Endothelial cell (in vitro differentiated cells): ENCODE measurements at regions not wholly inside any gene's neighbourhood (a gene's known extent, or its start where the extent isn't known, plus 50 kb on each side); places are given as distances from the start of the nearest gene placed in this dataset.

Experiments
- DNase-seq: peaks from one replicate; pipeline ENCODE4 v3.0.0; 2021; ENCODE audit warnings: low spot score
- H3K27ac Mint-ChIP-seq: one replicate; pipeline ENCODE4 v1.8.0; 2021; ENCODE audit warnings: mixed read lengths, inconsistent platforms; ENCODE audit not compliant: unreplicated experiment
- H3K27me3 Mint-ChIP-seq: one replicate; pipeline ENCODE4 v1.8.0; 2021; ENCODE audit warnings: mild to moderate bottlenecking, moderate library complexity, mixed read lengths, inconsistent platforms; ENCODE audit not compliant: unreplicated experiment
- H3K36me3 Mint-ChIP-seq: one replicate; pipeline ENCODE4 v1.8.0; 2021; ENCODE audit warnings: mild to moderate bottlenecking, low read depth, mixed read lengths, inconsistent platforms; ENCODE audit not compliant: unreplicated experiment
- H3K4me1 Mint-ChIP-seq: one replicate; pipeline ENCODE4 v1.8.0; 2021; ENCODE audit warnings: mild to moderate bottlenecking, mixed read lengths, inconsistent platforms; ENCODE audit not compliant: unreplicated experiment
- H3K4me3 Mint-ChIP-seq: one replicate; pipeline ENCODE4 v1.8.0; 2021; ENCODE audit warnings: mild to moderate bottlenecking, mixed read lengths, inconsistent platforms; ENCODE audit not compliant: unreplicated experiment
- H3K9me3 Mint-ChIP-seq: one replicate; pipeline ENCODE4 v1.8.0; 2021; ENCODE audit warnings: mixed read lengths, inconsistent platforms; ENCODE audit not compliant: unreplicated experiment
- TF ChIP-seq, protein P1 (sequence below): fragments of 200-600 bp; sonication (generic); IDR thresholded peaks from one replicate; pipeline ENCODE4 v1.5.0; 2021; ENCODE audit warnings: antibody characterized with exemption; ENCODE audit not compliant: unreplicated experiment

DNA sequence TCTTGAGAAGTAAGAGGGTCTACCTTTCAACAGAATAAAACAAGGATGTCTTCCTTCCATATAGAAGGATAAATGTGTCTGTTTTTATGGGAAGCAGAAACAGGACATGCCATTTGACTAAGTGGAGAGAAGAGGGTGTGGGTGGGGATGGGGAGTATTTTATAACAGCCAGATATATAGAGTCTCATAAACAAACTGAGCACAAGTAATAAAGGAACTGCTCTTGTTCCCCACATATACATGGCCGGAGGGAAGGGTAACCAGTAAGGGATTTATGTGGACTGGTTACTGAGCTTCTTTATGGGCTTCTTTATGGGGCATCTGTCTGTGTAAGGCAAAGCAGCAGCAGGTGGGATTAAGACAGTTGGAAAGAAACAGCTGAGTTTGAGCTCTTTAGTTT lies 558.1 kb downstream of the REEP3 start:
- Mint-ChIP-seq H3K4me3 (no peak overlapping the region), H3K27me3 (no peaks in the 10 kb centered on the region), H3K27ac (no peak overlapping the region), H3K4me1 (peaks cover 12% of the 10 kb centered on the region), H3K36me3 (no peaks in the 10 kb centered on the region), H3K9me3 (no peaks in the 10 kb centered on the region)
- DNase-seq, result no peak
- TF ChIP-seq, protein P1, sequence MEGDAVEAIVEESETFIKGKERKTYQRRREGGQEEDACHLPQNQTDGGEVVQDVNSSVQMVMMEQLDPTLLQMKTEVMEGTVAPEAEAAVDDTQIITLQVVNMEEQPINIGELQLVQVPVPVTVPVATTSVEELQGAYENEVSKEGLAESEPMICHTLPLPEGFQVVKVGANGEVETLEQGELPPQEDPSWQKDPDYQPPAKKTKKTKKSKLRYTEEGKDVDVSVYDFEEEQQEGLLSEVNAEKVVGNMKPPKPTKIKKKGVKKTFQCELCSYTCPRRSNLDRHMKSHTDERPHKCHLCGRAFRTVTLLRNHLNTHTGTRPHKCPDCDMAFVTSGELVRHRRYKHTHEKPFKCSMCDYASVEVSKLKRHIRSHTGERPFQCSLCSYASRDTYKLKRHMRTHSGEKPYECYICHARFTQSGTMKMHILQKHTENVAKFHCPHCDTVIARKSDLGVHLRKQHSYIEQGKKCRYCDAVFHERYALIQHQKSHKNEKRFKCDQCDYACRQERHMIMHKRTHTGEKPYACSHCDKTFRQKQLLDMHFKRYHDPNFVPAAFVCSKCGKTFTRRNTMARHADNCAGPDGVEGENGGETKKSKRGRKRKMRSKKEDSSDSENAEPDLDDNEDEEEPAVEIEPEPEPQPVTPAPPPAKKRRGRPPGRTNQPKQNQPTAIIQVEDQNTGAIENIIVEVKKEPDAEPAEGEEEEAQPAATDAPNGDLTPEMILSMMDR, result no peak

DNA sequence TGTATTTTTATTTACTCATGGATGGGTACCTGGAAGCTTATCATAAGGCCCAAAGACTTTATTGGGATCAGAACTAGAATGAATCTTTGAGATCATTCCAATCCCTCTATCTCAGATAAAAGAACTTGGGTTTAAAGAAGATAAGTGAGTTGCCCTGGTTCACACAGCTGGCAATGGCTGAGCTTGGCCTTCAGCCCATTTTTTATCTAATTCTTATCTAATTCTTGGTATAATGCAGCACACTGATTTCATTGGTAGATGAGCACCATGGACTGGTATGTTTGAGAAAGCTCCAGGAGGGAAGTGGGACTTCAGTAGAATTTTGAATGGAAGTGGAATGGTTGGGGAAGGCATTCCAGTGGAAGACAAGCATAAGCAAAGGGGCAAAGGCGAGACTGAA lies 558.9 kb downstream of the REEP3 start:
- no peaks in the 10 kb centered on the region for H3K36me3 Mint-ChIP-seq
- H3K4me3 Mint-ChIP-seq, result no peak overlapping the region
- no peak for DNase-seq
- no peaks in the 10 kb centered on the region for H3K9me3 Mint-ChIP-seq
- H3K27ac Mint-ChIP-seq, result no peak overlapping the region
- TF ChIP-seq, protein P1, result no peak
- no peaks in the 10 kb centered on the region for H3K27me3 Mint-ChIP-seq
- H3K4me1 Mint-ChIP-seq, result peaks cover 6% of the 10 kb centered on the region

DNA sequence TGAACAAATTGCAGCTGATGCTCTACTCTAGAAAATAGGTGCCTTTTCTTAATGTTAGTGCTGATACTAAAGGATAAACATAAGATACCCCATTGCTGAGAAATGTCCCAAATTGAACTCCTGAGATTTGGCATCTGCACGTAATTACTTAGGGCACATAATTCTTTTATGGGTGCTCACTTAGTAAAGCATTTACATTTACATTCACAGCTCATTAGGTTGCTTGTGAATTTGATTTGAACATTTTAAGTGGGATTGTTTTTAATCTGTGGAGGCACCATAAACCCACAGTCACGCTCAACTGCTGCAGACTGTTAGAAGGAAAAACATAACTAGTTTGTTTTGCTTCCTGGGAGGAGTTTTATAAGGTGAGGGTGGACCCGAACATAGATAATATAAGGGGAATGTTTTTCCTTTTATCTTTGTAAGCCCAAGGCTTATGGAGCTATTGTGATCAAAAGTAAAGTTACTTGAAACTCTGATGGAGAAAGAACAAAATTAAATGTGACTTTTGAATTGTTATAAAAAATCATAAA lies 560.8 kb downstream of the REEP3 start:
- no peaks in the 10 kb centered on the region for H3K36me3 Mint-ChIP-seq
- TF ChIP-seq, protein P1, result no peak
- no peaks in the 10 kb centered on the region for H3K4me1 Mint-ChIP-seq
- H3K9me3 Mint-ChIP-seq, result no peaks in the 10 kb centered on the region
- DNase-seq, result no peak
- no peak overlapping the region for H3K4me3 Mint-ChIP-seq
- no peak overlapping the region for H3K27ac Mint-ChIP-seq
- no peaks in the 10 kb centered on the region for H3K27me3 Mint-ChIP-seq

DNA sequence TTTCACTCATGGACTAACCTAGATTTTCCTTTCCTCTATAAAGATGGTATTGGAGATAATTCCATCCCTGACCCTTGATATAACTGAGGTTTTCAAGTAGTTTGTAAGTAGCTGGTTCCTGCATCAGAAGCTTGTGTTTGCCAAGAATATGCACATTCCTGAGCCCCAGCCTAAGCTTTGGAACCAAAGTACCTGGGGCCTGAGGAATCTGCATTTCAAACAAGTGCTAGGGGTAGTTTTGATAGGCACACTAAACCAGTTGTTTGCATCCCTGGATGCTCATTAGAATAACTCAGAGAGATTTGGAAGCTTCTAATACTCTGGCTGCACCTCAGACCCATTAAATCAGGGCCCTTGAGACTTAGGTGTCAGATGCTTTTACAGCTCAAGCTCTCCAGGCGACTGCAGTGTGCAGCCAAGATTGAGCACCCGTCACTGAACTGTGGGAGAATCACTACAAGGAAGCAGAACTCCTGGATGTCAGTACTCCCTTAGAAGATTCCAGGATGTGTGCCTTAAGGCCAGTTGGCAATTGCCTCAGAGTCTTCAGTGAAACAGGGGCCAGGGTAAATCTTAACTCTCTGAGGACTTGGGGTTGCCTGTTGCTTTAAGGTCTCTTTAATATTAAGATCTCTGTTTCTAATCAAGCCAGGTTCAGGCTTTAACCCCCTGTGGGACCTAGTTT lies 565.0 kb downstream of the REEP3 start:
- Mint-ChIP-seq H3K4me3 (no peak overlapping the region), H3K4me1 (no peaks in the 10 kb centered on the region), H3K36me3 (no peaks in the 10 kb centered on the region), H3K9me3 (no peaks in the 10 kb centered on the region), H3K27ac (no peak overlapping the region), H3K27me3 (no peaks in the 10 kb centered on the region)
- TF ChIP-seq, protein P1, result no peak
- no peak for DNase-seq

DNA sequence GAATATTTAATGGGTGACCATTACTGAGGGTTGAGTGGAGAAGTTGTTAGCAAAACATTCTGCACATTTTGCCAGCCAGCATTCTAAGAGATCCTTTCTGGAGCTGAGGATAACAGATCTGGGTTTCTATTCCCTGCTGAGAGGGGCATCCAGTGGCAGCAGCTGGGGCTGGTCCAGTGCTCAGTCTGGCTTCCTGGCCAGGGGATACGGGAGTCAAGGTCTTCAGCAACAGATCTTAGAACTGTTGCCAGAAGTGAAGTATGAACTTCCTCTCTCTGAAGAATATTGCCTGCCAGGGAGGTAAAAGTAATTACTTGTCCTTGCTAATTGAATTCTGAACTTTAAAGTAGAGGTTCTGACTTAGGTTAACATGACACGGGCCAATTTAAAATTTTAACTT lies 568.4 kb downstream of the REEP3 start:
- Mint-ChIP-seq H3K4me1 (peaks cover 13% of the 10 kb centered on the region), H3K4me3 (no peak overlapping the region), H3K27ac (no peak overlapping the region), H3K36me3 (no peaks in the 10 kb centered on the region), H3K9me3 (no peaks in the 10 kb centered on the region), H3K27me3 (no peaks in the 10 kb centered on the region)
- TF ChIP-seq, protein P1, result no peak
- no peak for DNase-seq
